ENCODE measurements at regions not wholly inside any gene's neighbourhood (a gene's known extent, or its start where the extent isn't known, plus 50 kb on each side); places are given as distances from the start of the nearest gene placed in this dataset.

- Histone ChIP-seq H3K36me3 (no peaks in the 10 kb centered on the region), H3K9me3 (no peaks in the 10 kb centered on the region), H3K27me3 (no peaks in the 10 kb centered on the region), H3K4me3 (no peak overlapping the region), H3K27ac (no peak overlapping the region), H3K4me1 (no peaks in the 10 kb centered on the region)
- no peak for DNase-seq
- TF ChIP-seq CTCF (IDR thresholded peaks at IDR 0.05) = no peak
- intact Hi-C loops (cut with DNase I) = no loop called here
- no peak for ATAC-seq
Observed at GRCh38 chr6:132142768-132143167, 191.6 kb upstream of the CCN2 start.

- H3K9me3 ChIP-seq = no peaks in the 10 kb centered on the region
- DNase-seq (no peak), ATAC-seq (no peak)
- H3K27me3 ChIP-seq = no peaks in the 10 kb centered on the region
- H3K27ac ChIP-seq = no peak overlapping the region
- intact Hi-C loops (cut with DNase I) = no loop called here
- no peak overlapping the region for H3K4me3 ChIP-seq
- H3K36me3 ChIP-seq = no peaks in the 10 kb centered on the region
- H3K4me1 ChIP-seq = no peaks in the 10 kb centered on the region
- no peak for TF ChIP-seq CTCF (IDR thresholded peaks at IDR 0.05)
Observed at GRCh38 chr6:132142308-132142707, 191.1 kb upstream of the CCN2 start.

DNA sequence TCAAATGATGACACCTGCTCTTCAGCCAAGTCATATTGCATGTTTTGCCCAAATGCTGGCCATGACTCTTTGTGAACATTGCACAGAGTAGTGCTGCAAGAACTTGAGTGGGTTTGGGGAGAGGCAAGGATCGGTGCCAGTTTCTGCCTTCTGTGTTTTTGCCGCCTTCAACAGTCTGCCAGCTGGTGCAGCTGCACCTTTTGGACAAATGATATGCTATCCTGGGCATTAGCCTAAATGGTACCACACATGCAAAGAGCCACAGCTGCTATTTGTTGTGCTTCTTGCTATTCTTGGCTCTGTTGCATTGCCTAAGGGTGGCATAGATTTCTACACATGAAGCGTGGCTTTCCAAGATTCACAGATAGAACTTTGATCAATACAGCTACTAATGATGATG, 189.0 kb upstream of the CCN2 start:
- H3K4me1 ChIP-seq = no peaks in the 10 kb centered on the region
- no peaks in the 10 kb centered on the region for H3K36me3 ChIP-seq
- H3K4me3 ChIP-seq = no peak overlapping the region
- intact Hi-C loops (cut with DNase I) = no loop called here
- no peak for ATAC-seq
- no peaks in the 10 kb centered on the region for H3K27me3 ChIP-seq
- no peaks in the 10 kb centered on the region for H3K9me3 ChIP-seq
- TF ChIP-seq CTCF (IDR thresholded peaks at IDR 0.05) = no peak
- H3K27ac ChIP-seq = no peak overlapping the region
- no peak for DNase-seq

- no peaks in the 10 kb centered on the region for H3K4me1 ChIP-seq
- H3K27ac ChIP-seq = no peak overlapping the region
- H3K36me3 ChIP-seq = no peaks in the 10 kb centered on the region
- H3K4me3 ChIP-seq = no peak overlapping the region
- intact Hi-C loops (cut with DNase I) = no loop called here
- no peak for TF ChIP-seq CTCF (IDR thresholded peaks at IDR 0.05)
- H3K9me3 ChIP-seq = no peaks in the 10 kb centered on the region
- no peaks in the 10 kb centered on the region for H3K27me3 ChIP-seq
- ATAC-seq (no peak), DNase-seq (no peak)
Observed at GRCh38 chr6:132139611-132140010, 188.4 kb upstream of the CCN2 start.

GRCh38 chr6:132136981-132137380, 185.8 kb upstream of the CCN2 start:
- no peak overlapping the region for H3K4me3 ChIP-seq
- DNase-seq (no peak), ATAC-seq (no peak)
- no peaks in the 10 kb centered on the region for H3K9me3 ChIP-seq
- no peak for TF ChIP-seq CTCF (IDR thresholded peaks at IDR 0.05)
- intact Hi-C loops (cut with DNase I) = no loop called here
- peaks cover 4% of the 10 kb centered on the region for H3K4me1 ChIP-seq
- H3K36me3 ChIP-seq = no peaks in the 10 kb centered on the region
- H3K27ac ChIP-seq = no peak overlapping the region
- no peaks in the 10 kb centered on the region for H3K27me3 ChIP-seq

DNA sequence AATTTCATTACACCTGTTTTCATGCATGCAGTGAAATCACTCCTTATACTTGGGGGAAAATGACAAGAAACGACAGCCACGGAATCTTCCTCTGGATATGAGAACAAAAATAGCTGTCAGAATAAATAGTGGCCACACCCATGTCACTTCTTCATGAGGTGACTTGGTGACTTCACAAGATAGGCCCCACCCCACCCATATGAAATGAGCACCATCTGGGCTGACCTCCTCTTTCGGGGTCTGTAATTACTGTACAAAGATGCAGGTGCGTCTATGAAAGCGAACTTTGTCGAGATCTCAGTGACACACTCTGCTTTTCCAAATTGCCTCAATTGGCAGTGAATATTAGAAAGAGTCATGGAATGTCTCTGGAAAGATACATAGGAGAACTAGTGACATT, 184.2 kb upstream of the CCN2 start:
- no peak for TF ChIP-seq CTCF (IDR thresholded peaks at IDR 0.05)
- no peak overlapping the region for H3K27ac ChIP-seq
- intact Hi-C loops (cut with DNase I) = no loop called here
- peaks cover 20% of the 10 kb centered on the region for H3K4me1 ChIP-seq
- DNase-seq (no peak), ATAC-seq (no peak)
- no peaks in the 10 kb centered on the region for H3K27me3 ChIP-seq
- H3K4me3 ChIP-seq = no peak overlapping the region
- no peaks in the 10 kb centered on the region for H3K9me3 ChIP-seq
- H3K36me3 ChIP-seq = no peaks in the 10 kb centered on the region
